GM21447 (cell line): ENCODE measurements at regions not wholly inside any gene's neighbourhood (a gene's known extent, or its start where the extent isn't known, plus 50 kb on each side); places are given as distances from the start of the nearest gene placed in this dataset.
"Not testable (repeated sequence)": the region's sequence is repeated elsewhere in the genome, so short reads cannot be mapped to it uniquely, and the experiment has no call there.

Experiments
- ATAC-seq: cut with Tn5 transposase; IDR thresholded peaks from one replicate; pipeline ENCODE4 v1.9.1; 2021; ENCODE audit not compliant: unreplicated experiment

DNA sequence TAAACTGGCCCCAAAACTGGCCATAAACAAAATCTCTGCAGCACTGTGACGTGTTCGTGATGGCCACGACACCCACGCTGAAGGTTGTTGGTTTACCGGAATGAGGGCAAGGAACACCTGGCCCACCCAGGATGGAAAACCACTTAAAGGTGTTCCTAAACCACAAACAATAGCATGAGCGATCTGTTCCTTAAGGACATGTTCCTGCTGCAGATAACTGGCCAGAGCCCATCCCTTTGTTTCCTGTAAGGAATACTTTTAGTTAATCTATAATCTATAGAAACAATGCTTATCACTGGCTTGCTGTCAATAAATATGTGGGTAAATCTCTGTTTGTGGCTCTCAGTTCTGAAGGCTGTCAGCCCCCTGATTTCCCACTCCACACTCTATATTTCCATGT is 305.2 kb upstream of the RPS23 start:
- not testable (repeated sequence) for ATAC-seq

DNA sequence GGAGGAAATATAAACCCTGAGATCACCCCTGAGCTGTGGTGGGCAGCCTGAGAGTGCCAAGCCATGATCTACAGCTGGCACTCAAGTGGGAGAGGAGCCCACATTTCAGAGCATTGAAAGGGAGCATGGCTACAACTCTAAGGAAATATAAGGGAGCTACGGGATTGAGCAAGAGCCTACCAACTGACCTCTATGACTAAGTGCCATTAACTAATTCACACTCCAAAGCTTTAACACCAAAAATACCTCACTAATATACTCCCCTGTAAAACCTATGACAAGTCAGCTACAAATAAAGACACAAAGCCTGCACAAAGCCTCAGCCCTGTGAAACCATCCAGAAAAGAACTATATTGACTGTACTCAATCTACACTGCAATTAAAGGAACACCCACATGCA is 286.8 kb upstream of the RPS23 start:
- ATAC-seq, result no peak

DNA sequence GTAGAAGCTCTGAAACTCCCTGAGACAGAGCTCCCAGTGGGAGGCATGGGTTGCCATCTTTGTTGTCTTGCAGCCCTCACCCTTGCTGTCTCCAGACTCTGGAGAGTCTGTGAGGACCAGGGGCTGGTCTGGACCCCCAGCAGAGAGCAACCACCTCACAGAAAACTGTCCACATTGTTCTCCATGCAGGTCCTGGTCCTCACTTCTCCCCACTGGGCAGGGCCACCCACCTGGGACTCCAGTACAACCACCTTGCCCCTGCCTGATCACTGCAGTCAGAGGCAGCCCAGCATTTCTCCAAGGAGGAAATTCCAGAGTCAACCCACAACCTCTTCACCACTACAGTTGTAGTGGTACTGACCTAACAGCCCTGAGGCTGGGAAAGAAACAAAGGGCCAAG is 285.6 kb upstream of the RPS23 start:
- no peak for ATAC-seq

DNA sequence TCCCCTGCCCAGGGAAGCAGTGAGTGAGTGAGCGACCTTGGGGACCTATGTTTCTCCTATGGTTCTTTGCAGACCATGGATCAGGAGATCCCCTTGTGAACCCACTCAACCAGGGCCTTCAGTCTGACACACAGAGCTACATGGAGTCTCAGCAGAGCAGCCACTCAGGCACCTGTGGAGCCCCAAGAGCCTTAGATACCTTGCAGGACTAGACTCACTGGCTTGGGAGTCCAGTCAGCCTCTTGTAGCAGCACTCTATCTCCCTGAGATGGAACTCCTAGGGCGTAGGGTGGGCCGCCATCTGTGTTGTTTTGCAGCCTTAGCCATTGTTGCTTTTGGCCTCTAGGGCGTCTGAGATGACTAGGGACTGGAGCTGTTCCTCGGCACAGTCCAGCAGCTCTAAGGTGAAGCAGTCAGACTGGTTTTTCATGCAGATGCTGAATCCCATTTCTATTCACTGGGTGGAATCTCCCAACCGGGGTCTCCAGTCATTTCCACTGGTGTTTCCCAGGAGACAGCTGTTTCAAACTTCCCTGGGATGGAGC is 284.6 kb upstream of the RPS23 start:
- no peak for ATAC-seq

DNA sequence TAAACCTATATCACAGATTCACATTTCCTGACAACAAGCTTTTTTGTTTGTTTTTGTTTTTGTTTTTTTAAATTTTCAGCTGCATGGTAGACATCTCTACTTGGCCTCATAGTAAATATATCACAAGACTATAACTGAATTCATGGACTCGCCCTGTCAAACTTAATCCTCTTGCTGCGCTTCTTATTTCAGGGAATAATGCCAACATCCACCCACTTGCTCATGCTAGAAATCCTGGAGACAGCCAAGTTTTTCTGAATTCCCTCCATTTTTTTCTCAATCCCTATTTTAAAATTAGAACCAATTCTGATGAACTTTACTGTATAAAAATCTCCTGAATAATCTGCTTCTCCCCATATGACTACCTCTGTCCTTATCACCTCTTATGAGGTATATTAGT is 283.6 kb upstream of the RPS23 start:
- ATAC-seq, result no peak

DNA sequence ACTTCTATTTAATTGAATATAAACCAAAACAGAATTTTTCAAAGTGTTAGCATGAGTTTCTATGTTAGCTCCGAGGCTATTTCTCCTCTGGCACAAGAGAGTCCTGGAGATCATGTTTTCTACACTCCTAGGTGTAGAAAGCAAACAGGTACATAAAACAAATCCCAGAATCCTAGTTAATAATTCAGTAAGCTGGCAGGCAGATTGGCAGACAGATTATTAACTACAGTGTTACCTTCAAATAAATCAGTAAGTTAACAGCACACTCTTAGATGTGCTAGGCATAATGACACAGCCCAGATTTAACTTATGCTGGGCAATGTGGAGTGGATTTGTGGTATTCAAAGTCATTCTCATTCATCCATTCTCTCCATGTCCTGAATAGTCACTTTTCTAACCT is 282.8 kb upstream of the RPS23 start:
- ATAC-seq, result no peak

DNA sequence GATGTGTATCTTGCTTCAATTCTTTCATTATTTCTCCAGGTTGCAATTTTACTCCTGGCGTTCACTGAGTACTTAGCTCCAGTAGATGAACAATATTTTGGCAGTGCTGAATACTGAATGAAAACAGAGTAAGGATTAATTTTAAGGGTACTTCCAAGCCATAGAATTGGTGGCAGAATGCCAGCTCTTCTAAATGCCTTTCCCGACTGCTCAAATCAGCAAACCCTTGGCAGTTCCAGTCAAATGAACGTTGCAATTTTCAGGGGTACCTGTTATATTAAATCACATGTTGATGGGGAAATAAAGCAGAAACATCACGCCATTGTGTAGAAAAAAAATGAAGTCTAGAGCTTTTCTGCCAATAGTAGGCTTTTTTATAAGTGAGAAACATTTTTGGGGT is 282.4 kb upstream of the RPS23 start:
- ATAC-seq, result no peak

DNA sequence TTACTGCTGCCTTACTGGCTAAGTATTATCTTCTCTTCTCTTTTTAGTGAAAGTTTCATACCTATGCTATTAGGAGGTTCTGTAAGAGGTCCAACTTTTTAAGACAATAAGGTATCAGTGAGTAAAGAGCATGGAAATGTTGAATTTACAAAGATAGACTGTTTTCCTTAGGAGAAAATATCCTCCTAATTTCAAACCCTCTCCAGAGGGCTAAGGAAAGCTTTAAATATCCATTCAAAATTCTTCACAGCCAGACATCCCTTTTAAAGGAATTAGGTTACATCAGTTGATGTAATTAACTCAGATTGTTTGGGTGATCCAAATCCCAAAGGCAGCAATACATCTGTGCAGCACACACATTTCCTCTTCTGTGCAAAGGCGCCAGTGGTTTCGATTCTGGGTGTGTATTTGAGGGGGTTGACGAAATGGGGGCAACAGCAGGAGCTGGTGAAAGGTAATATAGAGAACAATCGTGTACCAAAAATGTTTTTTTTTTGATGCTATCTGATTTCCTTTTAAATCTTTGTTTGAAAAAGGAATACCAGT is 273.8 kb upstream of the RPS23 start:
- no peak for ATAC-seq

DNA sequence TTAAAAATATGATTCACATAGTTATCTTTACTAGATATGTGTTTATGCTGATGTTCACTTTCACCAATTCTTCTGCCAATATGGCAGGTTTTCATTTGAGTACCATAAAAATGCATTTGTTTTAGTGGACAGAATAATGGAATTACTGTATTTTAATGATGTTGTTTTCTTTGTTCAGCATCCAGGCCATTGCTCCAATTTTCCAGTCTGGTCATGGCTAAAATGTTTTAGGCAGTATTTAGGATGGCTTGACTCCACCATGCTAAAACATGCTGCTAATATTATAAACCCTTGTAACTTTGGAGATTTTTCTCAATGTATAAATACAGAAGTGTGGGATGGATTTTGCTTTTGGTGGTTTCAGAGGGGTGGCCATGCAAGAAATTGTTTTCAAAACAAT is 273.0 kb upstream of the RPS23 start:
- no peak for ATAC-seq

DNA sequence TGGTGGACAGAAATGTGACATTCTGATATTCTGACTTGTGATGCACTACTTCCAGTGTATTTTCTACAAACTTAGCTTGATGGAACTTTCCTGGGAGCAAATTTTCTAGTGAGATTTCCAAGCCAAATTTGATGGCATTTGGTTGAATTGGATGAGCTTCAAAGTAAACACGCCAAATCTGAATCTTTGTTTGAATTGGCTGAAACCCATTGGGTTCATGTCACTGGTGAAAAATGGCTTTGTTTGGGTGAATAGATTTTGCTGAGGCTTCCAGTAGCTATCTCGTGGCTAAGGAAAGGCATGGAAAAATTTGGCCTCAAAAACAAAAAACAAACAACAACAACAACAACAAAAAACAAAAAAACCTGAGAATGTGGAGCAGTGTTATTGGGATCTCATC is 271.1 kb upstream of the RPS23 start:
- ATAC-seq, result no peak

DNA sequence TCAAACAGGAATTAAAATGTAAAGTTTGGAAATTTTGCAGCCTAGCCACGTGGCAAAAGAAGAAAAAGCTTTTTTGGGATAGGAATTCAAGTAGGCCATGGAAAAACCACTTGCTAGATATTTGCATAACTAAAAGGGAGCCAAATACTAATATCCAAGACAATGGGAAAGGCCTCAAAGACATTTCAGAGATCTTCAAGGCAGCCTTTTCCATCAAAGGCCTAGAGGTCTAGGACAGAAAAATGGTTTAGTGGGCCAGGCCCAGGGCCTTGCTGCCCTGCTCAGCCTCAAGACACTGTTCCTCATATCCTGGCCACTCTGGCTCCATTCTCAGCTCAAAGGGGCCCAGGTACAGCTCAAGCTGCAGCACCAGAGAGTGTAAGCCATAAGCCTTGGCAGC is 265.9 kb upstream of the RPS23 start:
- no peak for ATAC-seq

DNA sequence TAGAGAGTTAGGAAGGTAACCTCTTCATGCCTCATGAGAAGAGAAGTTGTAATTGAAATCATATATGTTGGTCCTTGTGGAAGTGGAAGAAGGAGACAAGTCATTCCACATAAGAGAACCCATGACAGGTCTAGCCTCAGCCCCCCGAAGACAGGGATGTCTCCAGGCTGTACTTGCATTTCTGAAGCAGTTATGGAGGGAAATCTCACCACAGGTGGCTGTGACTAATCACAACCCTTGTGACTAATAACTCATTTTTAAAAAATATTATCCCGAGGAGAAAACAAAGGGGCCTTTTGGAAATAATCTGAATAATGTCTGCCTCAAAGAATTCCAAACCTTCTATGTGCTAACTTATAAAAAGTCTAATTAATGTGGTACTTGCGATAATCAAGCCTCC is 262.1 kb upstream of the RPS23 start:
- ATAC-seq, result no peak

DNA sequence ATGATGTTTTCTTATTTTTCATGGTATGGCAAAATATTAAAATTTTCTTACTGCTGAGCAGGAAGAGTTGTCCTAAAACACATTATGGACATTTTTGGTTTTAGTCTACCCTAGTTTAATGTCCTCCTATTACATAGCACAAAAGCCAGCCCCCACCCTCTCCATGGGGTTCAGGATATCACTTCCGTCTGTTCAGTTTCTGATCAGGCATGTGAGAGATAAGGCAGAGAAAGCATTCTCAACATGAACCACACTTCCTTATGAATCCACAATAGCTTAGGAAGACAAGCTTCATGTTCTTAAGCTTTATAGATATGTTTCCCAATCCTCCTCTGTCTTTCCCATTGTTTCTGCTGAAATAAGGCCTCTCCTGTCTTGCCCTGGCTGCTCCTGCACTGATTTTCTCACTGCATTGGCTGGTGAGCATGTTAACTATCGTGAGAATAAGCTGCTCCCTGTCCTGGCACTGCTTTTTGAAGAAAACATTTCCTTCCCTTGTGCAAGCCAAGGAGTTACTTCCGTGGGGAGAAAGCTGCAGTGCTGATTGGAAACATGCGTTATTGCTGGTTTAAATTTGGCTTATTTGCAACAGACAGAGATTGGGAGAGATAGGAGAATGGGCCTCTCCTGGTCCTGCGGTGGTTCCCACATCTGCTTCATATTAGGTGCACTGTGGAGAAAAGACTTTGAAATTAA is 260.3 kb upstream of the RPS23 start:
- ATAC-seq, result no peak

DNA sequence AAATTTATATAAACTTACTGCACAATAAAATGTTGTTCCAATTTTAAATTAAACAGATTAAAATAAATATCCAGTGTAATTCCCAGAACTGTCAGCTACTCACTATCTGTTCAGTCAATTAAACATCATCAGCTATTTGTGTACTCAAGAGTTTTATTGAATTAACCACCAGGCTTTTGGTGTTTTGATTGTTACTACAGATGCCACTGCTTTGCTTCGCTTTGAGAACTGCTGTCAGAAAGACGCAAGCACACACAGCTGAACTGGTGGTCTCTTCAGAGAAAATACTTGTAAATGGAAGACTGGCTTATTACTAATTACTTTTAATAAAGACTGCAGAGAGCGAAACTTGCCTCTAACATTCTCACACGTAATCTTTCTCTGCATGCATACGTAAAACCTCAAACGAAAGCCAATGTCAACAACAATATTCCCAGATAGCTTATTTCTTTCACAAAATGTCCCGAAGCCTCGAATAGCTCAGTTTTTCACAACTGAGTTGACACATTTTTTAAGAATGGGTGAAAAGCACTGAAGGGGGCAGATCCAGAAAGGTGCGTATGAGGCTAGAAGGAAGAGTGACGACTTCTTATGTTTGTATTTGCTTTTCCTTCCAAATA is 259.6 kb upstream of the RPS23 start:
- no peak for ATAC-seq

DNA sequence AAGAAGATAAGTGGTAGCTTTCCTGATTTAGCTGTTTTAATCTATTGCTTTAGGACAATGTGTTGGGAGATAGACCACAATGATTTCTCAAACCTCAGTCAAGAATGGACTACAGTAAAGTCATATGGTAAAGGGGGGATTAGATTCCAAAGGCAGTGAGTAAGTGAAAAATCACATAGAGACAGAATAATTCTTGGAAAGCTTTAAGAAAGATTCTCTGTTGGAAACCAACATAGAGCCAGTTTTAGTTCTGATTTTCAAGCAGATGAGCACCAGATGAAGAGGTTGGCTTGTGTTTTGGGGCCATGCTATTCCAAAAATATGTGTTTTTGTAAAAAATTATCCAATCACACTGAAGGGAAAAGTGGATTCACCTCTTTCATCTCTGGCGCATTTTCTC is 256.8 kb upstream of the RPS23 start:
- no peak for ATAC-seq

DNA sequence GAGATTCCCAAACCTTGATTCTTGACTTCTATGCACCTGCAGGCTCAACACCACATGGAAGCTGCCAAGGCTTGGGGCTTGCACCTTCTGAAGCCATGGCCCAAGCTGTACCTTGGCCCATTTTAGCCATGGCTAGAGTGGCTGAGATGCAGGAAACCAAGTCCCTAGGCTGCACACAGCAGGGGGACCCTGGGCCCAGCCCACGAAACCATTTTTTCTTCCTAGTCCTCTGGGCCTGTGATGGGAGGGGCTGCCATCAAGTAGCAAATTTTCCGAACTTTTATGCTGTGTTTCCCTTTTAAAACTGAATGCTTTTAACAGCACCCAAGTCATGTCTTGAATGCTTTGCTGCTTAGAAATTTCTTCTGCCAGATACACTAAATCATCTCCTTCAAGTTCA is 253.9 kb upstream of the RPS23 start:
- not testable (repeated sequence) for ATAC-seq

DNA sequence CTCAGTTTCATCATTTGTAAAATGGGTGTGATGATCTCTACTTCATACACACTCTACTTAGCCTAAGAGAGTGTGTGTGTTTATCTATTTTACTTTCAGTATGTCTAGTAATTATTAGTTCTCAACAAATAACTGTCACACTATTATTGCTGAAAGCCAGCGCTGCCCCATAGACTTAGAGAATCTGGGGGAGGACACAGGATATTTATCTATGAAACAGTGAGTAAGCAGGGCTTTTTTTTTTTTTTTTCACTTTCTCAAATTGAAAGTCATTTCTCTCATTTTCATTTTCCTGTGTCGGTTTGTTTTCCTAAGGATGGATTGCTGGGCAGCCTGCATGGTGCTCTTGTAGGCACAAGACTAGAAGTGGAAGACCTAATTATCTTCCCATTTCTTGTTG is 248.4 kb upstream of the RPS23 start:
- no peak for ATAC-seq

DNA sequence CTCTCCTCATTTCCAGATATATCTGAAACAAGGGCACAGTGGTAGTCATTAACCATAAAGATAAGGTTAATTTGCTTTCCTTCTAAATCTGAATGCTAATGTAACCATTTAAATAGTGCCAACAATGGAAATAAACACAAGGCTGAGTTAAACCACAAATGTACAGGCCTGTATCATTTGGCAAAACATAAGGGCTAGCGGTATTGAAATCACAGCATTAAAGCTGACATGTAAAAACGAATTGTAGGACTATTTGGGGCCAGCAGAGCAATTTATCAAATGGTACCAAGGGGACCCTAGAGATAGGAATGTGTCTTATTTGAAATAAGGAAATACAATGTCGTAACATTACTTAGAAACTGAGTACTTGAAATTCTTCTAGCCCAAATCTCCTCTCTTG is 247.5 kb upstream of the RPS23 start:
- ATAC-seq, result no peak

DNA sequence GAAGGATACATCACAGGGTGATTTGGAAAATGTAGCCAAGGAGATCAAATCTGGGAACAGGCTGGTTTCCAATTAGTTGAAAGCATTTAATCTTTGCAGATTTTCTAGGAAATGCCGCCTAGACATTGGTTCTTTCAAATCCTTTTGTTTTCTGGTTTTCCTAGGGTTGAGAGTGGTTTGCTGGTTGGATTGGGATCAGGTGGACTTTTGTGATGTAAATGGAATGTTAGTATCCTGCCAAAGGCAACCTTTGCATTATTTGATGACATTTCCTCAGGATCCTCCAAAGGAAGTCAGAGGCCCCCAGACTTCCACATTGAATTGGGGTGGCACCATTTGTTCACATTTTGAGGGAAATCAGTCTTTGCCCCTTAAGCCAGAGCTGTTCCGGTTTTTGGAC is 245.5 kb upstream of the RPS23 start:
- ATAC-seq, result no peak

DNA sequence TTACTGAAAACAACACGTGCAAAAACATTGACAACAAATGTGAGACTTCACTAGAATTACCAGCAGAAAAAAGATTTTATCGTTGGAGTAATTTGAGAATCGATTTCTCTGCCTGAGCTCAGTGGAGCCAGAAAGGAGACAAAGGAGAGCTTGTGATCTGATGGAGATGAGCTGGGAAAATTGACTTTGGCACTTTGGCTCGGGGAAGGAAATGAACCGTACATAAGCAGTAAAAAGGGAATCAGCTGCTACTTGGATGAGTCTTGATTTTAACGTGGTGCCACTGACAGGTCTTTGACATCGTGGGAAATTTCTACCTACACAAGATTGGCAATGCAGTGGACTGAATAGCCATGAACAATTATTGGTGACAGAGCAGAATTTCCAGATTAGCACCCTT is 244.7 kb upstream of the RPS23 start:
- ATAC-seq, result no peak

DNA sequence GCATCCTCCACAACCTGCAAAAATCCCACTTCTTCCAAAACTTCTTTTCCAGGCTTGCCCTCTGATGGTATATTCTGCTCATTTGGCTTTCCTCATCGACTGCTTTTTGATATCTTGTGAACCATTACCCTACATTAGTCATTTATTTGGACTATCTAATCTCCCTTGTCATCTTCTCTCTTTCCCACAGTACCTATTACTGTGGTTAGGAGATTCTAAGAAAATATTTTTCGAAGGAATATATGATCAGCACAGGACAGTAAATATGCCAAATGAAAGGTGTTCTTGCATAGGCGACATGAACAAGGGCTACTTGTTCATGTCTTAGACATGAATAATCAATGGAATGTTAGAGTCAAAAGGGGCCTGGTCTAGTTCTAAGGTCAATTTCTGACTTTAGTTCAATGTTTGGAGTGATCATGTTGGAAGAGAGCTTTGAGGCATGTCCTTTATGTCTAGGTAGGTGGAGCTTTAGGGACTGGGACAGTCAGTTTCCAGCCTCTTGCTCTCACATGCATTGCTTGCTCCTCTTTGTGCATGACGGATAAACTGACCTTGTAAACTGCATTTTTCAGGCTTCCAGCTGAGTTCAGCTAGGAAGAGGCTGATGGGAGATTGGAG is 243.4 kb upstream of the RPS23 start:
- ATAC-seq, result no peak

DNA sequence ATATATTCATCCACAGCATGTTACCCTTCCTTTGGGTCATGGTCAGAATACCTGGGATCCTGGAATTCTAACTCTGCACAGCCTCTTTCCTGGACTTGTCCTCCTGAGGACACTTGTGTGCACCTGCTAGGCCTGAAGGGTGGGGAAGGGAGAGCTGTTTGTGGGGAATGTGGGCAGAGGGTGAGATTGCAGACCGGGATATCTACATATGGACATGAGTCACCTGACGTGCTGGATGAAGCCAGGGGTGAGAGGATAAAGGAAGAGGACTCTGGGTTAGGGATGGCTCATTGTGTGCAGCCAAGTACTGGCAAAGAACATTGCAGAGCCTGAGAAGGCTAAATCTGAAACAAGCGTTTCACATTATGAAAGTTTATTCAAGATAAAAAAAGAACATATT is 241.4 kb upstream of the RPS23 start:
- no peak for ATAC-seq
